KOPT-K1 (cell line): ENCODE measurements at regions not wholly inside any gene's neighbourhood (a gene's known extent, or its start where the extent isn't known, plus 50 kb on each side); places are given as distances from the start of the nearest gene placed in this dataset.

ENCODE experiments used
- H3K27ac ChIP-seq: fragments of 200-600 bp; sonication (generic); 2 replicates; pipeline ENCODE4 v1.5.1; 2016; ENCODE audit warnings: antibody characterized with exemption, mild to moderate bottlenecking, low read depth, low read length; ENCODE audit not compliant: poor library complexity, severe bottlenecking
- H3K36me3 ChIP-seq: fragments of 200-600 bp; sonication (generic); 2 replicates; pipeline ENCODE4 v1.5.1; 2017; ENCODE audit warnings: antibody characterized with exemption, mild to moderate bottlenecking, low read length, moderate library complexity; ENCODE audit not compliant: insufficient read depth
- H3K9me3 ChIP-seq: fragments of 200-600 bp; sonication (generic); 2 replicates; pipeline ENCODE4 v1.5.1; 2017; ENCODE audit warnings: antibody characterized with exemption, low read length, mild to moderate bottlenecking; ENCODE audit not compliant: insufficient read depth, poor library complexity, severe bottlenecking

- H3K36me3 ChIP-seq, result no peaks in the 10 kb centered on the region
- H3K27ac ChIP-seq, result peak overlapping the region; percentile 90
- H3K9me3 ChIP-seq, result no peaks in the 10 kb centered on the region
Observed at GRCh38 chrX:40166582-40166981, 68.8 kb upstream of the BCOR start.

DNA sequence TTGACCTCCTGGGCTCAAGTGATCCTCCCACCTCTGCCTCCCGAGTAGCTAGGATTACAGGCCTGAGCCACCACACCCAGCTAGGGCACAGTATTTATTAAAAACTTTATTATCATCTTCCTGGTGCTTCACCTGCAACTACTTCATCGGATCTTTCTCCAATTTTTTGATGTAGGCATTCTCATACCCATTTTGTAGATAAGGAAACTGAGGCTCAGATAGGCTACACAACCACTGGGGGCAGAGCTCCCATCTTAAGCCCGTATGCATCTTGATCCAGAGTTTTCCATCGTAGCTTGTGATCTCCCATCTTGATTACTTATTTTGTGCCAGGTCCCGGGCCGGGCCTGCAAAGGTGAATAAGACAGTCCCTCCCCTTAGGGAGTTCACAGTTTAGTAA lies 68.1 kb upstream of the BCOR start:
- Histone ChIP-seq H3K36me3 (no peaks in the 10 kb centered on the region), H3K27ac (peak overlapping the region; percentile 90), H3K9me3 (no peaks in the 10 kb centered on the region)

DNA sequence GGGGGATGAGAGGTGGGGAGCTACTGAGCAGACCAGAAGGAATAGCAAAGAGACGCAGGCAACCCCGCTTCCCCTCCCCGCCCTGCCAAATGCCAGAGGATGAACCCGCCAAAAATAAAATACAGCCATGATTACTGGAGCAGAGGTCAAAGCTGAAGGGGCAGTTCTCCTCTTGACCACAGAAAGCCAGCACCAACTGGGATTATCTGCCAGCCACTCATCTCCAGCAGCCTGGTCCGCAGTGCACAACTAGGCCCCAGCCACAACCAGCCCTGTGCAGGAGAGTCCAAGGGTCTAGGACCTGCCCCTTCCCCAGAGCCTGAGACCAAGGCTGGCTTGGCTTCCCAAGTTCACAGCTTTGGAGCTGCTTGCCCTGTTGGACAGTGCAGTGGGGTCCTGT lies 67.4 kb upstream of the BCOR start:
- Histone ChIP-seq H3K27ac (no peak overlapping the region), H3K9me3 (no peaks in the 10 kb centered on the region), H3K36me3 (no peaks in the 10 kb centered on the region)

DNA sequence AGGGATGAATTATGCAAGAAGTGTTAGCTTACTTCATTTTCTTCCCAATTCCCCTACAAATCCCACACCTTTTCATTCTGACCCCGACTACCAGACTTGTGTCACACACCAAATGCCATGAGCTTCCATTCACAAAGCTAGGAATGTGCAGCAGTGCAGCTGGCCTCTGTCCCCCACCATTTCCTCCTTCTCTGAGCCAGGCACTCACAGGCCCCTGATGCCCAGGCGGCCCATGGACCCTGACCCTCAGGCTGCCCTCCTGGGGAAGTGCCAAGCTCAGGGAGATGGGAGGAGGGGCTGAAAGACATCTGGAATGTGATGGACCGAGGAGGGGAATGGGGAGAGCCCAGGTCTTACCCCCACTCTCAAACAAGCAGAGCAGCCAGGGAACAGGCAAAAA lies 67.0 kb upstream of the BCOR start:
- Histone ChIP-seq H3K27ac (no peak overlapping the region), H3K36me3 (no peaks in the 10 kb centered on the region), H3K9me3 (no peaks in the 10 kb centered on the region)

DNA sequence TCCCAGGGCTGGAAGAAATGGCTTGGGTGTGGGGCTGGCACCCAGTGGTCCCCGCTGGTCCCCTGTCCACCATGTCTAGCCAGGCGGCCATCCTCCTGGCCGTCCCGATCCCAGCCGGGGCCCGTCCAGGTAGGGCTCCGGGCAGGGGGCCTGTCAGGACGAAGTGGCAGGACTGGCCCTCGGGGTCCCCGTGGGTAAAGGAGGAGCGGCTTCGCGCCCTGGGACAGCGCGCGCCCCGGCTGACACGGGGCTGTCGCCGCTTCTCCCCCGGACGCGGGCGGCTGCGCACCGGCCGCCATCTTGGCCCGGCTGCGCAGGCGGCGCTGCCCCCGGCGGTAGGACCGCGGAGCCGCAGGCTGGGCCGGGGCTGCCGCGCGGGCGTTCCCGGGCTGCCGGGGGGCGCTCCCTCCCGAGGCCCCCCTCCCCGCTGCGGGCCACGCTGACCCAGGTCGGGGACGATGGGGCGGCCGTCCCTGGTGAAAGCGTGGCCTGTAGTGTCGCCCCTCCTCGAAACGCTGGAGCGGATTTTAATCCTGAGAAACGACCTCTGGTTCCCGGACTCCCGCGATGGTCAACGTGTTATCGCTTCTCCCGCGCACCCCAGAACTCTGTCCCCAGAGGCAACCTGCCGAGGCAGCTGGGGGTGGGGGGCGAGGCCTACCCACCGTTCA lies 60.4 kb upstream of the BCOR start:
- Histone ChIP-seq H3K36me3 (no peaks in the 10 kb centered on the region), H3K27ac (peak overlapping the region; percentile 72), H3K9me3 (no peaks in the 10 kb centered on the region)

DNA sequence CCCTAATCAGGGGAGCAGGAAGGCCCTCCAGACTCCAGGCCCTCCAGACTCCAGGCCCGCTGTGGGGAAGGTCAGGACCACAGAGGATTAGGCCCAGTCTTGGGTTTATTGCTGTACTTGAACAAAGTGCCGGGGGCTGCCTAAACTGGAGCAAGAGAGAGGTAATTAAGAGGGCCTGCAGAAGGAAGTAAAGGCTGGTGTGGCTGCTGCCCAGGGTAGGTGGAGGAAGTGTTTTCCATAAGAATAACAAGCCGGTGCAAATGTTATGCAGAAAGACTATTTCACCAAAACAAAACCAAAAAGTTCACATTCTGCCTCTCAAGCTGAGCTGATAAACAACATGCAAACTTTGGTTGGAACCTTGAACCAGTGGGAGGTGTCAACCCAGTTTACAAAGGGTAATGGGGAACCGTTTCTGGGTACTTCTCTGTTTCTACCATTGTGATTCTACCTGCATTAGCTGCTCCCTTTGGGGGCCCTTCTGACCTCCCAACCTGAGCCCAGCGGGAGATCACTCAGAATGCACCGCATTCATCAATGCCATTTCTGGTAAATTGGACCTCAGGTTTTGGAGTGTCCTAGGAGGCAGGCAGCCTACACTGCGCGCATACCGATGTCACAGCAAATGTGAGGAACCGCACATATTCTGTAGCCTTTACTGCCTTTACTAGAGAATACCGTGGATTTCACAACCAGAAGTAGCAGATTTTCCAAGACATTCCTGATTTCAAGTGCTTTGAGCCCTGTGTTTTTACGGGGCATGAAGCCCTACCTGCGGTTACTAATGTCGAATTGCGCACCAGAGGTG lies 59.7 kb upstream of the BCOR start:
- Histone ChIP-seq H3K36me3 (no peaks in the 10 kb centered on the region), H3K9me3 (no peaks in the 10 kb centered on the region), H3K27ac (peak overlapping the region; percentile 72)

GRCh38 chrX:40156470-40157227 lies 58.9 kb upstream of the BCOR start:
- Histone ChIP-seq H3K9me3 (no peaks in the 10 kb centered on the region), H3K27ac (no peak overlapping the region), H3K36me3 (no peaks in the 10 kb centered on the region)

DNA sequence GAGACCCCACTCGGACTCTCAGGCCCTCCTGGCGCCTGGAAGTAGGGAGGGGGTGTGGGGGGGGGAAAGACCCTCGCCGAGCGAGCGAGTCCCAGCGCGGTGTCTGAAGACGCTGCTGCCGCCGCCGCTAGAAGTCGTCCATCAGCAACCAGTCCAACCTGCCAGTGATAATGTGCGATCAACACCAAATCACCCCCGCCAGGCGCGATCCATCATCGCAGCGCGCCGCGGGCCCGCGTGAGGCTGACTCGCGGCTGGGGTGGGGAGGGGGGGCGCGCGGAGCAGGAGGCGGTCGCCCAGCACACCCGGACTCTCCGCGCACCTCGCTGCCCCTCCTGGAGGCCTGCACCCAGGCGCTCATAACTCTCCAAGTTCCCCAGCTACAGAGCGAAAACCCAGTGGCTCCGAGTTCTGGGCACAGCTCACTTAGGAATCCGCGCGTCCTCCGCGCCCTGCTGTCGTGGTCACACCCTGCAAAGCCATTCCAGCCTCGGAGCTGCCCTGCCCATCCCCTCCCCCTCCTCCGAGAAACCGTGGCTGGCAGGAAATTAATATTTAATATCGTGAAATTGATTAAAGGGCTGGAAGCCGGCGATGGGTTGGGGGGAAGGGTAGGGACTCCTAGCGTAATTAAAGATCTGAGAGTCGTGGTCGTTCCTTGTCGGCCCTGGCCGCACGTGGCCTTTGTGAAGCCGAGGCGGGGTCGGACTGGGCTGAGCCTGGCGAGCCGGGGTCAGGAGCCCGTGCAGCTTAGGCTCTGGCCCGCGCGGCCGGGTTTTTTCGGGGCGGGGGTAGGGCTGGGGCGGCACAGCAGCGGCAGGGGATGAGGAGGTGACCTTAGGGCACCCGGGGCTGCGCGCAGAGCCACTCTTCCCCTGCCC lies 58.1 kb upstream of the BCOR start:
- Histone ChIP-seq H3K27ac (no peak overlapping the region), H3K36me3 (no peaks in the 10 kb centered on the region)

GRCh38 chrX:40154853-40155588 lies 57.3 kb upstream of the BCOR start:
- no peaks in the 10 kb centered on the region for H3K9me3 ChIP-seq
- H3K27ac ChIP-seq, result no peak overlapping the region
- no peaks in the 10 kb centered on the region for H3K36me3 ChIP-seq

More for the DNA sequence above, 58.1 kb upstream of the BCOR start:
- no peaks in the 10 kb centered on the region for H3K9me3 ChIP-seq

DNA sequence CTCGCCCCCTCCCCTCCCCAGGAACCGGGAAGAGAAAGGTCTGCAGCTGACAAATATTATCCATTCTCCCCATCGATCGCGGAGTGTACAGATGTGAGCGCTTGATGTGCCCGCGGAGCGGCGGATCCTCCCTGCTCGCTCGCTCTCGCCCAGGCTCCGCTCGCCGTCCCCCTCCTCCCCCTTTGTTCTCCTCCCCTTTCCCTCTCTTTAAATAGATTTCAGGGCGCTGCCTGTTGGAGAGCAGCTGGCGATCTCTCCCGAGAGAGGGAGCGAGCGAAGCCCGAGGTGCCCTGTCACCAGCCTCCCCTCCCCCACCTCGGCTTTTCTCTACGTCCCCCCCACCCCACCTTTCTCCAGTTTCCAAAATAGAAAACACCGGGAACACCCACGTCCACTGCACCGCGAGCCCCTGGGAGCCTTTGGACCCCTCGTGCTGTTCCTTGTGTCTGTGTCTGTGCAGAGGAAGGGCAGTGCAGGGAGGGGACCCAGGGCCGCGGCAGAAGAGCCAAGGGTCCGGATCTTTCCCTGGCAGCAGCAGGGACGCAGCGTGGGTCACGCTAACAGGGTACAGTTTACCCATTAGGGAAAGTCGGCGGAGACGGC lies 56.6 kb upstream of the BCOR start:
- Histone ChIP-seq H3K36me3 (no peaks in the 10 kb centered on the region), H3K27ac (peak overlapping the region; percentile 97), H3K9me3 (no peaks in the 10 kb centered on the region)

DNA sequence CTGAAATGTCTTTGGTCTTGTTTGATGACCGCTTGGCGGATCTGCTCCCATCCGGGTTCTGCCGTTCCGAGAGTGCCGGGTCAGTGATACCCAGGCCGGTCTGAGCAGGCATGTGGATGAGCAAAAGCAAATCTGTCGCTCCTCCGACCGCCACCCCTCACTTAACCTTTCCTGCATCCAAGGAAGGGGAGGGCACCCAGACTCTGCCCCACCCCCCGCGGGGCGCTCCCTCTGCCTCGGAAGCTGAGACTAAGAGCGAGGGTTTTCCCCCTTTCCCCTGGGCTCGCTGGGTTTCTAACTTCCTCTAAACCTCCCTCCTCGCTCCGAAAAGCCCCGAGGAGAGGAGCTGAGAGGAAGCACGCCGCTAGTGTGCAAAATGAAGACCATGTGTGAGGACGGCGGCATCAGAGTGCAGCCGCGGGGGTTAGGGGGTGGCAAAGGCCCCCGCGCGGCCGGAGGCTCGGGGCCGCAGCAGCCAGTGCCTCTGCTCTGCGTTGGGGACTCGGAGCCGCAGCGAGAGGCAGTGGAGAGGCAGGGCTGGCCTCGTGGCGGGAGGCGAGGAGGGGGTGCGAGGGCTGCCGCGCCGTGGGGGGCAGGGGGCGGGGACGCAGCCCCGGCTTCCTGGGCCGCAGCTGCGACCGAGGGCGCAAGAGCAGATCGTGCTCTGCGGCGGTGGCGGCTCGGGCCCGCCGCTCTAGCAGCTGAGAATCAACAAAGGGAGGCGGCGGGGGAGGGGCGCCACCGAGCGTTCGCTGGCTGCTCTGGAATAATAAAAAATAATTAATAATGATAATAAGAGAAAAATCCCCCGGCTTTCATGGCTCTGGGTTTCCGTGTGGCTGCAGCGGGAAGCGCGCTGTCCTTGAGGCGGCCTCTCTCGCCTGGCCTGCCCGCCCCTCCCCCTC lies 55.8 kb upstream of the BCOR start:
- Histone ChIP-seq H3K9me3 (no peaks in the 10 kb centered on the region), H3K27ac (peak overlapping the region; percentile 97), H3K36me3 (no peaks in the 10 kb centered on the region)

- Histone ChIP-seq H3K27ac (peak overlapping the region; percentile 97), H3K36me3 (no peaks in the 10 kb centered on the region), H3K9me3 (no peaks in the 10 kb centered on the region)
Observed at GRCh38 chrX:40152741-40153344, 55.1 kb upstream of the BCOR start.
